ENCODE measurements at regions not wholly inside any gene's neighbourhood (a gene's known extent, or its start where the extent isn't known, plus 50 kb on each side); places are given as distances from the start of the nearest gene placed in this dataset.

- Histone ChIP-seq H3K4me2 (ENCODE audit: insufficient read depth in 1 of 2, low read depth in 2 of 2, low read length in 2 of 2) (no peak overlapping the region; a peak in 1 of 4 replicates), H4K20me1 (replicated peaks in 1 of 2; ENCODE audit: control insufficient read depth in 1 of 2, insufficient read depth in 2 of 2, low read length in 2 of 2) (no peaks in the 10 kb centered on the region), H3K56ac (replicated peaks; ENCODE audit: insufficient read length, low read depth, low read length) (no peak overlapping the region), H2BK15ac (ENCODE audit: low read length) (no peak overlapping the region), H3K27ac (ENCODE audit: low read depth, low read length) (no peak overlapping the region), H3K79me1 (ENCODE audit: low read depth, low read length) (no peaks in the 10 kb centered on the region), H2BK120ac (replicated peaks; ENCODE audit: low read depth, low read length) (no peak overlapping the region), H2AK5ac (ENCODE audit: low read depth, low read length) (no peak overlapping the region), H3K4ac (replicated peaks; ENCODE audit: insufficient read length, low read depth, low read length) (no peak overlapping the region), H2BK12ac (ENCODE audit: low read depth, low read length) (no peak overlapping the region), H4K5ac (ENCODE audit: insufficient read length, low read depth, low read length) (no peak overlapping the region), H3K79me2 (ENCODE audit: control insufficient read depth in 1 of 2, insufficient read depth in 2 of 2, low read length in 2 of 2) (no peaks in the 10 kb centered on the region), H2AFZ (ENCODE audit: low read length) (0 out of 2 replicates have a peak overlapping the region, but pooled peaks have one; percentile 22), H2BK20ac (ENCODE audit: low read length) (no peak overlapping the region), H3K4me1 (replicated peaks in 1 of 4; ENCODE audit: control insufficient read depth in 3 of 4, insufficient read depth in 4 of 4, low read length in 3 of 4) (peaks cover 0 to 4% (median under 1%) of the 10 kb centered on the region in 4 experiments; a peak in 2 of 7 replicates), H3K23me2 (ENCODE audit: low read depth, low read length) (no peaks in the 10 kb centered on the region), H2BK5ac (ENCODE audit: low read depth, low read length) (no peak overlapping the region), H3K27me3 (replicated peaks in 1 of 4; ENCODE audit: control insufficient read depth in 3 of 4, extremely low read depth in 1 of 4, insufficient read depth in 3 of 4, low read length in 3 of 4) (no peaks in the 10 kb centered on the region), H3K9ac (replicated peaks in 1 of 4; ENCODE audit: extremely low read depth in 1 of 4, low read depth in 3 of 4, low read length in 3 of 4) (no peak overlapping the region), H4K91ac (replicated peaks; ENCODE audit: insufficient read length, low read length) (no peak overlapping the region), H3K18ac (ENCODE audit: extremely low read depth, low read length) (no peak overlapping the region), H4K8ac (ENCODE audit: extremely low read depth, insufficient read depth, low read length) (no peak overlapping the region), H3K14ac (ENCODE audit: insufficient read length) (no peak overlapping the region), H3K4me3 (ENCODE audit: extremely low read depth in 1 of 4, insufficient read depth in 2 of 4, low read depth in 3 of 4, low read length in 4 of 4) (no peak overlapping the region), H3K9me3 (ENCODE audit: insufficient read depth in 2 of 2, low read depth in 1 of 2, low read length in 1 of 2) (no peaks in the 10 kb centered on the region), H3K36me3 (ENCODE audit: control insufficient read depth in 2 of 4, insufficient read depth in 4 of 4, low read length in 3 of 4) (no peaks in the 10 kb centered on the region), H3K23ac (ENCODE audit: insufficient read length) (no peak overlapping the region)
- CTCF ChIA-PET (ENCODE audit: partially characterized antibody) = interaction anchor here (0.6 to 7.7 kb wide), 34 partner anchors 12 to 484 kb away, joined by 3 to 142 read pairs (median 5); no protein-coding TSS in a partner anchor
- 62% methylated on average over 7 of the region's 7 CpGs; no CpG with 5 or more reads in 1 of the 2 experiments for WGBS, 2 experiments (ENCODE audit: extremely low coverage in 1 of 2, insufficient coverage in 1 of 2, insufficient read length in 1 of 2, insufficient replicate concordance in 2 of 2, low coverage in 1 of 2, low lambda C conversion rate in 2 of 2, missing lambda C conversion rate in 1 of 2)
- FAIRE-seq (no peak), DNase-seq (ENCODE audit: low read depth in 1 of 2, low spot score in 2 of 2) (peak; percentile 25 to 76)
- TF ChIP-seq SP1 (IDR thresholded peaks at IDR 0.05; ENCODE audit: low read depth, low read length) = peak; percentile 87
- no peak for TF ChIP-seq TAF1 (IDR thresholded peaks at IDR 0.05; ENCODE audit: low read depth, low read length)
- TF ChIP-seq EZH2 (IDR thresholded peaks at IDR 0.05; ENCODE audit: low read depth, low read length, severe bottlenecking) = no peak
- TF ChIP-seq EGR1 (IDR thresholded peaks at IDR 0.05; ENCODE audit: borderline replicate concordance, low read depth, low read length) = peak; percentile 13; the same call in 1 of the 2 replicates
- TF ChIP-seq RFX5 (IDR thresholded peaks at IDR 0.05; ENCODE audit: borderline replicate concordance, low read depth, low read length) = 0 out of 2 replicates have a peak, but pooled peaks have one; percentile 32
- peak; percentile 58 to 68 for TF ChIP-seq RAD21 (IDR thresholded peaks at IDR 0.05 in 1 of 2, conservative IDR thresholded peaks at IDR 0.05 in 1 of 2; ENCODE audit: low read depth in 2 of 2, low read length in 2 of 2)
- no peak for TF ChIP-seq MAFK (IDR thresholded peaks at IDR 0.05; ENCODE audit: low read depth, low read length)
- TF ChIP-seq JUND (IDR thresholded peaks at IDR 0.05; ENCODE audit: low read length) = 0 out of 2 replicates have a peak, but pooled peaks have one; percentile 11
- TF ChIP-seq CTCF (IDR thresholded peaks at IDR 0.05; ENCODE audit: control extremely low read depth in 1 of 3, insufficient read depth in 1 of 3, low read depth in 1 of 3, low read length in 3 of 3) = peak; percentile 52 to 68 (median 57)
- POLR2A ChIA-PET (ENCODE audit: partially characterized antibody) = no interaction called here
Measured at GRCh38 chr14:22471545-22472121, 117.4 kb downstream of the DAD1 start.
